Liver (tissue), 8 donors: ENCODE measurements at regions not wholly inside any gene's neighbourhood (a gene's known extent, or its start where the extent isn't known, plus 50 kb on each side); places are given as distances from the start of the nearest gene placed in this dataset.

ENCODE experiments used
- DNase-seq: peaks from one replicate; pipeline ENCODE4 v3.0.0-alpha.2; 2017; ENCODE audit warnings: low spot score
- H3K27ac ChIP-seq, 2 donors: one replicate each; pipeline ENCODE4 v1.7.0; 2013; ENCODE audit warnings: inconsistent platforms in 2 of 2, low read length in 2 of 2, control low read depth in 1 of 2, low read depth in 1 of 2, mild to moderate bottlenecking in 1 of 2
- H3K27me3 ChIP-seq, 4 donors: one replicate each; pipeline versions ENCODE4 v1.6.1 to v1.7.0; 2013; ENCODE audit warnings: low read length in 3 of 4, inconsistent platforms in 1 of 4, mild to moderate bottlenecking in 1 of 4, moderate library complexity in 1 of 4; ENCODE audit not compliant: control insufficient read depth in 4 of 4, insufficient read depth in 4 of 4
- H3K36me3 ChIP-seq, 4 donors: one replicate each; pipeline versions ENCODE4 v1.6.1 to v1.7.0; 2013; ENCODE audit warnings: low read length in 3 of 4, mild to moderate bottlenecking in 3 of 4, low read depth in 1 of 4, moderate library complexity in 1 of 4; ENCODE audit not compliant: control insufficient read depth in 4 of 4, insufficient read depth in 3 of 4
- H3K4me1 ChIP-seq, 4 donors: one replicate each; pipeline versions ENCODE4 v1.6.1 to v1.7.0; 2013; ENCODE audit warnings: low read length in 3 of 4, mild to moderate bottlenecking in 3 of 4, moderate library complexity in 1 of 4; ENCODE audit not compliant: control insufficient read depth in 4 of 4, insufficient read depth in 4 of 4
- H3K4me3 ChIP-seq, 3 donors: one replicate each; pipeline versions ENCODE4 v1.6.1 to v1.7.0; 2013; ENCODE audit warnings: low read length in 3 of 3, control low read depth in 1 of 3, low read depth in 1 of 3, mild to moderate bottlenecking in 1 of 3
- H3K9ac ChIP-seq, 2 donors: one replicate each; pipeline ENCODE4 v1.7.0; 2013; ENCODE audit warnings: low read length in 2 of 2, mild to moderate bottlenecking in 2 of 2, moderate library complexity in 2 of 2, control low read depth in 1 of 2, low read depth in 1 of 2
- H3K9me3 ChIP-seq, 4 donors: one replicate each; pipeline versions ENCODE4 v1.6.1 to v1.7.0; 2013; ENCODE audit warnings: low read length in 3 of 4; ENCODE audit not compliant: control insufficient read depth in 4 of 4
- ATF3 ChIP-seq: IDR thresholded peaks from 2 replicates; pipeline ENCODE4 v1.6.1; 2016; ENCODE audit warnings: antibody characterized with exemption
- CTCF ChIP-seq: fragments of 150-350 bp; IDR thresholded peaks from 2 replicates; pipeline ENCODE4 v1.5.1; 2017; ENCODE audit warnings: improper control_type of control experiment, low read depth, low read length; ENCODE audit not compliant: missing input control
- FOXA2 ChIP-seq: IDR thresholded peaks from 2 replicates; pipeline ENCODE4 v1.6.1; 2016; ENCODE audit warnings: antibody characterized with exemption
- GABPA ChIP-seq, 2 donors: IDR thresholded peaks in 1 of 2; conservative IDR thresholded peaks in 1 of 2; 2 replicates each; pipeline ENCODE4 v1.6.1; 2016; ENCODE audit warnings: antibody characterized with exemption in 2 of 2, mild to moderate bottlenecking in 1 of 2, moderate library complexity in 1 of 2
- HNF4A ChIP-seq, 2 donors: conservative IDR thresholded peaks; 2 replicates each; pipeline ENCODE4 v1.6.1; 2016; ENCODE audit warnings: antibody characterized with exemption in 2 of 2, mild to moderate bottlenecking in 2 of 2
- HNF4G ChIP-seq: IDR thresholded peaks from 2 replicates; pipeline ENCODE4 v1.6.1; 2016; ENCODE audit warnings: antibody characterized with exemption
- JUND ChIP-seq, 2 donors: IDR thresholded peaks; 2 replicates each; pipeline ENCODE4 v1.6.1; 2016; ENCODE audit warnings: antibody characterized with exemption in 2 of 2
- MAX ChIP-seq: IDR thresholded peaks from 2 replicates; pipeline ENCODE4 v1.6.1; 2016; ENCODE audit warnings: antibody characterized with exemption
- NR2F2 ChIP-seq: IDR thresholded peaks from 2 replicates; pipeline ENCODE4 v1.6.1; 2016; ENCODE audit warnings: antibody characterized with exemption
- RAD21 ChIP-seq, 2 donors: IDR thresholded peaks; 2 replicates each; pipeline ENCODE4 v1.6.1; 2016; ENCODE audit warnings: antibody characterized with exemption in 2 of 2, mild to moderate bottlenecking in 2 of 2
- REST ChIP-seq: IDR thresholded peaks from 2 replicates; pipeline ENCODE4 v1.6.1; 2016; ENCODE audit warnings: antibody characterized with exemption, mild to moderate bottlenecking
- SP1 ChIP-seq: IDR thresholded peaks from 2 replicates; pipeline ENCODE4 v1.6.1; 2018; ENCODE audit warnings: antibody characterized with exemption, mild to moderate bottlenecking
- ZBTB33 ChIP-seq: IDR thresholded peaks from 2 replicates; pipeline ENCODE4 v1.6.1; 2016; ENCODE audit warnings: antibody characterized with exemption
- WGBS: extraction: QIAGEN DNeasy Blood & Tissue Kit; methylation state at CpG from one replicate; pipeline ENCODE4 v1.1.7; 2013; 5-methylcytosine and 5-hydroxymethylcytosine counted together
- donor health status: healthy.
- donor health status: healthy.
- donor health status: healthy.
- donor health status: healthy.
- donor health status: healthy.

- Histone ChIP-seq H3K9me3 (no peaks in the 10 kb centered on the region), H3K4me1 (peaks cover 0 to 8% (median 4%) of the 10 kb centered on the region in 4 donors), H3K27me3 (no peaks in the 10 kb centered on the region), H3K9ac (no peak overlapping the region), H3K4me3 (no peak overlapping the region), H3K36me3 (no peaks in the 10 kb centered on the region), H3K27ac (no peak overlapping the region)
- TF ChIP-seq REST: no peak
- TF ChIP-seq FOXA2: no peak
- TF ChIP-seq RAD21 (IDR thresholded peaks at IDR 0.05): no peak
- TF ChIP-seq HNF4A (conservative IDR thresholded peaks at IDR 0.05): no peak
- TF ChIP-seq HNF4G: no peak
- WGBS: 89% methylated on average over 3 of the region's 3 CpGs
- DNase-seq: no peak
Measured at GRCh38 chr5:173495225-173495904, 121.1 kb downstream of the BOD1 start.

GRCh38 chr5:173494446-173494845 lies 122.0 kb downstream of the BOD1 start:
- no peak for DNase-seq
- H3K27ac ChIP-seq: no peak overlapping the region
- 72% methylated on average over 2 of the region's 2 CpGs for WGBS

GRCh38 chr5:173493846-173494245 lies 122.6 kb downstream of the BOD1 start:
- H3K4me3 ChIP-seq: no peak overlapping the region
- WGBS: 76% methylated on average over 6 of the region's 6 CpGs
- TF ChIP-seq NR2F2 (no peak), SP1 (no peak), ZBTB33 (no peak), CTCF (no peak), JUND (IDR thresholded peaks at IDR 0.05) (no peak), GABPA (IDR thresholded peaks at IDR 0.05 in 1 of 2, conservative IDR thresholded peaks at IDR 0.05 in 1 of 2) (no peak), REST (no peak), MAX (no peak), HNF4G (no peak), HNF4A (conservative IDR thresholded peaks at IDR 0.05) (no peak), RAD21 (IDR thresholded peaks at IDR 0.05) (no peak), ATF3 (no peak)
- no peak overlapping the region for H3K9ac ChIP-seq
- H3K9me3 ChIP-seq: no peaks in the 10 kb centered on the region
- H3K4me1 ChIP-seq: peaks cover 0 to 2% (median 0%) of the 10 kb centered on the region in 4 donors
- no peaks in the 10 kb centered on the region for H3K27me3 ChIP-seq
- DNase-seq: no peak
- H3K27ac ChIP-seq: no peak overlapping the region
- no peaks in the 10 kb centered on the region for H3K36me3 ChIP-seq

More at GRCh38 chr5:173494446-173494845, 122.0 kb downstream of the BOD1 start:
- no peaks in the 10 kb centered on the region for H3K9me3 ChIP-seq
- peaks cover 0 to 6% (median 2%) of the 10 kb centered on the region in 4 donors for H3K4me1 ChIP-seq
- TF ChIP-seq JUND (IDR thresholded peaks at IDR 0.05) (no peak), NR2F2 (no peak)
- H3K27me3 ChIP-seq: no peaks in the 10 kb centered on the region
- no peak overlapping the region for H3K9ac ChIP-seq
- no peak overlapping the region for H3K4me3 ChIP-seq
- no peaks in the 10 kb centered on the region for H3K36me3 ChIP-seq
